ENCODE measurements at regions not wholly inside any gene's neighbourhood (a gene's known extent, or its start where the extent isn't known, plus 50 kb on each side); places are given as distances from the start of the nearest gene placed in this dataset.

DNA sequence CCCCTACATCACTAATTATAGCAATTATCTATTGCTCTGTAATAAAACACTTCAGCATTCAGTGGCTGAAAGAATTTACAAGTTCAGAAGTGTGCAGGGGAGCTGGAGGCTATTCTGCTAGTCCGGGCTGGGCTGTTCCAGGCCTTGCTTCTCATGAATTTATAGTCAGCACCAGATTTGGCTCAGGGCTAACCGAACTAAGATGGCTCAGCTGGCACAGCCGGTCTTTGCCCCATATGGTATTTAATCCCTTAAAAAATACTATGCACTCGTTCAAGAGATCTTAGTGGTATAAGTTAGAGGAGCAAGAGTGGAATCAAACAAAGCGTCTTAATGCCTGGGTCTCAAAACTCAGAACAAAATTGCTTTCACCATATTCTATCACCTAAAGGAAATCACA lies 932.9 kb downstream of the XPNPEP1 start:
- TF ChIP-seq CTCF (IDR thresholded peaks at IDR 0.05; ENCODE audit: poor library complexity) (no peak), EZH2phosphoT487 (IDR thresholded peaks at IDR 0.05; ENCODE audit: low read depth, severe bottlenecking, unreplicated experiment) (no peak)
